Anterior cingulate cortex (tissue), 58 donors: ENCODE measurements at regions not wholly inside any gene's neighbourhood (a gene's known extent, or its start where the extent isn't known, plus 50 kb on each side); places are given as distances from the start of the nearest gene placed in this dataset.

Experiments
- DNase-seq, 58 donors: peaks; one replicate each; lab custom pipeline; 2025; lab: John Stamatoyannopoulos, UW

GRCh38 chr4:44046491-44046890 is 402.1 kb downstream of the KCTD8 start:
- DNase-seq, result no peak

- DNase-seq, result no peak
These were observed 391.9 kb downstream of the KCTD8 start for GRCh38 chr4:44056721-44057151.

- DNase-seq, result no peak
These were observed 377.8 kb downstream of the KCTD8 start for GRCh38 chr4:44070843-44071242.

GRCh38 chr4:44071959-44072955 is 376.4 kb downstream of the KCTD8 start:
- DNase-seq, result no peak

- no peak for DNase-seq
These were observed 361.9 kb downstream of the KCTD8 start for GRCh38 chr4:44086753-44087152.

GRCh38 chr4:44093390-44093789 is 355.2 kb downstream of the KCTD8 start:
- DNase-seq, result no peak

- no peak for DNase-seq
These were observed 349.6 kb downstream of the KCTD8 start for GRCh38 chr4:44098973-44099372.

- DNase-seq, result no peak
These were observed 348.2 kb downstream of the KCTD8 start for GRCh38 chr4:44100456-44100855.

- DNase-seq, result no peak
These were observed 329.5 kb downstream of the KCTD8 start for GRCh38 chr4:44118971-44119680.

GRCh38 chr4:44120646-44121045 is 328.0 kb downstream of the KCTD8 start:
- DNase-seq, result no peak

- no peak for DNase-seq
These were observed 327.4 kb downstream of the KCTD8 start for GRCh38 chr4:44121210-44121609.
